ENCODE measurements at regions not wholly inside any gene's neighbourhood (a gene's known extent, or its start where the extent isn't known, plus 50 kb on each side); places are given as distances from the start of the nearest gene placed in this dataset.

DNA sequence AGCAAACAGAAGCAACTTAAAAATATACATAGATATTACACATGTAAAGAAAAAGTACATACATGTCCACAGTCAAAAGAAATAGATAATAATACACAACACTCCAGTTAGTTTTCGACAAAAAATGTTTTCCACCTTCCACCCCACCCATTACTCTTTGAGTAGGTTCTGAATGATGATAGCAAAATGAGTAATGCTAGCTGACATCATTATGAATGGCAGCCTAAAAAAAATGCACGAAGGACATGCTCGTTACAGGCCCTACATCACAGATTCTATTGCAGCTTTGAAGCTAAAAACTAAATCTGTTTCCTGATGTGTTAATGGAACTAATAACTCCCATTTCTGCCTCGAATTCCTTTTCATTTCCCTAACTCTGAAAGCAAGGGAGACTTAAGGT lies 578.7 kb upstream of the NETO1 start:
- TF ChIP-seq POLR2A (IDR thresholded peaks at IDR 0.05) = no peak
- TF ChIP-seq CTCF (IDR thresholded peaks at IDR 0.05) = no peak
